ENCODE measurements at regions not wholly inside any gene's neighbourhood (a gene's known extent, or its start where the extent isn't known, plus 50 kb on each side); places are given as distances from the start of the nearest gene placed in this dataset.

GRCh38 chr9:119436261-119436660, 67.0 kb upstream of the BRINP1 start:
- TF ChIP-seq CTCF (IDR thresholded peaks at IDR 0.05), result no peak
- TF ChIP-seq EZH2 (IDR thresholded peaks at IDR 0.05; ENCODE audit: borderline replicate concordance, insufficient read depth, low read depth, low read length, poor library complexity, severe bottlenecking), result no peak
